AG04450 (cell line): ENCODE measurements at regions not wholly inside any gene's neighbourhood (a gene's known extent, or its start where the extent isn't known, plus 50 kb on each side); places are given as distances from the start of the nearest gene placed in this dataset.

ENCODE experiments used
- CTCF ChIA-PET: fragments of 300-600, 350-600 bp; formaldehyde crosslinking; extraction: SDS; loops from one replicate; lab custom pipeline; 2022; ENCODE audit warnings: antibody characterized with exemption, inconsistent platforms; lab: Charles Lee
- POLR2A ChIA-PET: fragments of 350-600 bp; formaldehyde crosslinking; extraction: SDS; loops from one replicate; lab custom pipeline; 2021; ENCODE audit warnings: antibody characterized with exemption, inconsistent platforms; lab: Yijun Ruan, JAX
- DNase-seq: peaks from one replicate; pipeline ENCODE4 v3.0.0-alpha.2; 2011; ENCODE audit warnings: low read depth, low spot score
- H3K27ac ChIP-seq: one replicate; pipeline ENCODE4 v1.5.1; 2012; ENCODE audit warnings: low read depth, low read length, control low read depth
- H3K27me3 ChIP-seq: one replicate; pipeline ENCODE4 v1.6.0; 2012; ENCODE audit warnings: low read length; ENCODE audit not compliant: control insufficient read depth, insufficient read depth
- H3K4me3 ChIP-seq: 2 replicates; pipeline ENCODE4 v1.5.1; 2011; ENCODE audit warnings: mild to moderate bottlenecking, low read depth, low read length, control low read depth
- H3K9me3 ChIP-seq: 2 replicates; pipeline ENCODE4 v1.5.1; 2012; ENCODE audit warnings: low read length; ENCODE audit not compliant: control insufficient read depth, insufficient read depth
- CTCF ChIP-seq: IDR thresholded peaks from 2 replicates; pipeline ENCODE4 v1.5.1; 2011; ENCODE audit warnings: low read depth, low read length, control low read depth, inconsistent platforms

- no peak for TF ChIP-seq CTCF
- Histone ChIP-seq H3K4me3 (no peak overlapping the region), H3K27ac (no peak overlapping the region), H3K27me3 (no peaks in the 10 kb centered on the region), H3K9me3 (peaks cover 11% of the 10 kb centered on the region)
- DNase-seq, result no peak
- CTCF ChIA-PET, result no interaction called here
- POLR2A ChIA-PET, result no interaction called here
These were observed 1308.6 kb downstream of the ARAP2 start for GRCh38 chr4:34935739-34936138.

GRCh38 chr4:34939073-34939472 is 1305.2 kb downstream of the ARAP2 start:
- Histone ChIP-seq H3K27me3 (no peaks in the 10 kb centered on the region), H3K4me3 (no peak overlapping the region), H3K9me3 (peaks cover 15% of the 10 kb centered on the region), H3K27ac (no peak overlapping the region)
- ChIA-PET POLR2A (no interaction called here), CTCF (no interaction called here)
- DNase-seq, result no peak
- no peak for TF ChIP-seq CTCF

- Histone ChIP-seq H3K27ac (no peak overlapping the region), H3K27me3 (no peaks in the 10 kb centered on the region), H3K4me3 (no peak overlapping the region), H3K9me3 (peaks cover 11% of the 10 kb centered on the region)
- CTCF ChIA-PET, result no interaction called here
- TF ChIP-seq CTCF, result no peak
- POLR2A ChIA-PET, result no interaction called here
- DNase-seq, result no peak
These were observed 1300.5 kb downstream of the ARAP2 start for GRCh38 chr4:34943741-34944386.

GRCh38 chr4:34950926-34951325 is 1293.4 kb downstream of the ARAP2 start:
- TF ChIP-seq CTCF, result no peak
- CTCF ChIA-PET, result no interaction called here
- Histone ChIP-seq H3K4me3 (no peak overlapping the region), H3K27me3 (no peaks in the 10 kb centered on the region), H3K27ac (no peak overlapping the region), H3K9me3 (peaks cover 8% of the 10 kb centered on the region)
- POLR2A ChIA-PET, result no interaction called here
- no peak for DNase-seq

- H3K27me3 ChIP-seq, result no peaks in the 10 kb centered on the region
- peaks cover 8% of the 10 kb centered on the region for H3K9me3 ChIP-seq
- no peak for TF ChIP-seq CTCF
- CTCF ChIA-PET, result no interaction called here
- no peak overlapping the region for H3K4me3 ChIP-seq
- POLR2A ChIA-PET, result no interaction called here
- no peak for DNase-seq
- H3K27ac ChIP-seq, result no peak overlapping the region
These were observed 1291.0 kb downstream of the ARAP2 start for GRCh38 chr4:34953145-34953799.
